ENCODE measurements at regions not wholly inside any gene's neighbourhood (a gene's known extent, or its start where the extent isn't known, plus 50 kb on each side); places are given as distances from the start of the nearest gene placed in this dataset.

DNA sequence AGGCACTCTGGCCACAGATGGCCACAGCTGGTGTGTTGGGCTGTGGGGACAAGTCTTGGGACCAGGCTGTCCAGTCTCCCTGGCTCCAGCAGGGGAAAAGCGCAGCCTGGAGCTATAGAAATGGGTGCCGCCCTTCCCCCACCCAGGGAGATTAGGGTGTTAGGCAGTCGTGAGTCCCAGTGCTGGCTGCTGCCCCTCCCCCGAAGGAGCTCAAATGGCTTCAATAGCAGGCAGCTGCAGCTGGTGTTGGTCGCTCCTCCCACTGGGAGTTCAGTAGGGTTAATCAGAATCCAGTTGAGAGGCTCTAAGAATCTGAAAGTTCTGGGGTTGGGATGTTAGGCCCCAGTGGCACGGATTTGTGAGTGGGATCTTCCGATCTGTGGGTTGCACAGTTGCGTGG is 595.6 kb upstream of the PKN2 start:
- TF ChIP-seq, protein P1, sequence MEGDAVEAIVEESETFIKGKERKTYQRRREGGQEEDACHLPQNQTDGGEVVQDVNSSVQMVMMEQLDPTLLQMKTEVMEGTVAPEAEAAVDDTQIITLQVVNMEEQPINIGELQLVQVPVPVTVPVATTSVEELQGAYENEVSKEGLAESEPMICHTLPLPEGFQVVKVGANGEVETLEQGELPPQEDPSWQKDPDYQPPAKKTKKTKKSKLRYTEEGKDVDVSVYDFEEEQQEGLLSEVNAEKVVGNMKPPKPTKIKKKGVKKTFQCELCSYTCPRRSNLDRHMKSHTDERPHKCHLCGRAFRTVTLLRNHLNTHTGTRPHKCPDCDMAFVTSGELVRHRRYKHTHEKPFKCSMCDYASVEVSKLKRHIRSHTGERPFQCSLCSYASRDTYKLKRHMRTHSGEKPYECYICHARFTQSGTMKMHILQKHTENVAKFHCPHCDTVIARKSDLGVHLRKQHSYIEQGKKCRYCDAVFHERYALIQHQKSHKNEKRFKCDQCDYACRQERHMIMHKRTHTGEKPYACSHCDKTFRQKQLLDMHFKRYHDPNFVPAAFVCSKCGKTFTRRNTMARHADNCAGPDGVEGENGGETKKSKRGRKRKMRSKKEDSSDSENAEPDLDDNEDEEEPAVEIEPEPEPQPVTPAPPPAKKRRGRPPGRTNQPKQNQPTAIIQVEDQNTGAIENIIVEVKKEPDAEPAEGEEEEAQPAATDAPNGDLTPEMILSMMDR (IDR thresholded peaks at IDR 0.05): no peak
- no peak for TF ChIP-seq POLR2A (IDR thresholded peaks at IDR 0.05)
